ENCODE measurements at regions not wholly inside any gene's neighbourhood (a gene's known extent, or its start where the extent isn't known, plus 50 kb on each side); places are given as distances from the start of the nearest gene placed in this dataset.

- H3K79me2 ChIP-seq (ENCODE audit: control insufficient read depth, insufficient read depth, low read length): peaks cover 9% of the 10 kb centered on the region
- Mint-ChIP-seq H3K27me3 (no peaks in the 10 kb centered on the region), H3K27ac (no peak overlapping the region), H3K9me3 (ENCODE audit: insufficient read depth) (no peaks in the 10 kb centered on the region), H3K4me1 (peaks cover 40% of the 10 kb centered on the region), H3K4me3 (no peak overlapping the region)
- peaks cover 0 to 4% of the 10 kb centered on the region in 2 donors for H3K4me1 ChIP-seq (ENCODE audit: control insufficient read depth in 2 of 2, insufficient read depth in 2 of 2, low read length in 2 of 2)
- H3K9ac ChIP-seq (ENCODE audit: low read length): no peak overlapping the region
- peaks cover 21% of the 10 kb centered on the region for H4K20me1 ChIP-seq (ENCODE audit: control insufficient read depth, insufficient read depth, low read length, poor library complexity, severe bottlenecking)
- DNase-seq (peak; percentile 51), ATAC-seq (ENCODE audit: low read depth) (no peak)
- no peak overlapping the region for H3K4me3 ChIP-seq (ENCODE audit: control extremely low read depth in 1 of 5, extremely low read depth in 1 of 5, insufficient read depth in 1 of 5, low read depth in 2 of 5, low read length in 4 of 5)
- WGBS (ENCODE audit: insufficient coverage): 10% methylated on average over 2 of the region's 7 CpGs
- no peaks in the 10 kb centered on the region for H3K27me3 ChIP-seq (replicated peaks in 1 of 4; ENCODE audit: control extremely low read depth in 1 of 4, control insufficient read depth in 3 of 4, insufficient read depth in 4 of 4, low read length in 3 of 4)
- H3K27ac ChIP-seq (ENCODE audit: low read length in 2 of 2): no peak overlapping the region
- POLR2A ChIA-PET: no interaction called here
- no peak overlapping the region for H3K4me2 ChIP-seq (replicated peaks; ENCODE audit: low read depth, low read length, poor library complexity, severe bottlenecking)
- no peaks in the 10 kb centered on the region for H3K9me3 ChIP-seq (ENCODE audit: control extremely low read depth in 1 of 3, control insufficient read depth in 2 of 3, insufficient read depth in 1 of 3, low read length in 2 of 3)
- CTCF ChIA-PET: interaction anchor here (0.7 to 10.3 kb wide), 2 partner anchors 15 to 148 kb away, joined by 3 to 232 read pairs; no protein-coding TSS in a partner anchor
- peaks cover 5 to 33% of the 10 kb centered on the region in 2 experiments for H3K36me3 ChIP-seq (replicated peaks in 1 of 2; ENCODE audit: control extremely low read depth in 1 of 2, control insufficient read depth in 1 of 2, extremely low read depth in 1 of 2, insufficient read depth in 2 of 2, low read length in 1 of 2)
- H2AFZ ChIP-seq (ENCODE audit: insufficient read depth, low read depth, low read length, poor library complexity, severe bottlenecking): no peak overlapping the region
- no peak for TF ChIP-seq EZH2 (IDR thresholded peaks at IDR 0.05; ENCODE audit: borderline replicate concordance, insufficient read depth, low read depth, low read length, poor library complexity, severe bottlenecking)
- peak; percentile 79 for TF ChIP-seq CTCF (IDR thresholded peaks at IDR 0.05)
- intact Hi-C loops (cut with micrococcal nuclease): loop anchor here (1.0 to 10.0 kb wide), 5 partner anchors 15 to 1872 kb away; partner anchors contain the start of genes PGM1 and RAVER2
Measured at GRCh38 chr1:65059930-65060538, 88.0 kb upstream of the AK4 start.

- DNase-seq (no peak), ATAC-seq (ENCODE audit: low read depth) (no peak)
- H3K27ac ChIP-seq (ENCODE audit: low read length in 2 of 2): peak overlapping the region in 1 of 2 donors; percentile 32
- TF ChIP-seq EZH2 (IDR thresholded peaks at IDR 0.05; ENCODE audit: borderline replicate concordance, insufficient read depth, low read depth, low read length, poor library complexity, severe bottlenecking): no peak
- no peak for TF ChIP-seq CTCF (IDR thresholded peaks at IDR 0.05)
- Mint-ChIP-seq H3K27ac (peak overlapping the region; percentile 47), H3K4me3 (no peak overlapping the region), H3K4me1 (peaks cover 48% of the 10 kb centered on the region), H3K27me3 (no peaks in the 10 kb centered on the region), H3K9me3 (ENCODE audit: insufficient read depth) (no peaks in the 10 kb centered on the region)
- peaks cover 14% of the 10 kb centered on the region for H3K79me2 ChIP-seq (ENCODE audit: control insufficient read depth, insufficient read depth, low read length)
- H4K20me1 ChIP-seq (ENCODE audit: control insufficient read depth, insufficient read depth, low read length, poor library complexity, severe bottlenecking): peaks cover 16% of the 10 kb centered on the region
- intact Hi-C loops (cut with micrococcal nuclease): loop anchor here (5.0 to 10.0 kb wide), 4 partner anchors 318 to 1870 kb away; partner anchors contain the start of genes PGM1 and RAVER2
- H3K27me3 ChIP-seq (replicated peaks in 1 of 4; ENCODE audit: control extremely low read depth in 1 of 4, control insufficient read depth in 3 of 4, insufficient read depth in 4 of 4, low read length in 3 of 4): no peaks in the 10 kb centered on the region
- ChIA-PET CTCF (interaction anchor here (0.8 to 10.3 kb wide), 5 partner anchors 13 to 625 kb away, joined by 3 to 232 read pairs (median 4); no protein-coding TSS in a partner anchor), POLR2A (no interaction called here)
- H3K4me2 ChIP-seq (replicated peaks; ENCODE audit: low read depth, low read length, poor library complexity, severe bottlenecking): no peak overlapping the region
- H3K9me3 ChIP-seq (ENCODE audit: control extremely low read depth in 1 of 3, control insufficient read depth in 2 of 3, insufficient read depth in 1 of 3, low read length in 2 of 3): no peaks in the 10 kb centered on the region
- peaks cover 11 to 15% of the 10 kb centered on the region in 2 donors for H3K4me1 ChIP-seq (ENCODE audit: control insufficient read depth in 2 of 2, insufficient read depth in 2 of 2, low read length in 2 of 2)
- no peak overlapping the region for H3K4me3 ChIP-seq (ENCODE audit: control extremely low read depth in 1 of 5, extremely low read depth in 1 of 5, insufficient read depth in 1 of 5, low read depth in 2 of 5, low read length in 4 of 5)
- 100% methylated on average over 1 of the region's 2 CpGs for WGBS (ENCODE audit: insufficient coverage)
- H2AFZ ChIP-seq (ENCODE audit: insufficient read depth, low read depth, low read length, poor library complexity, severe bottlenecking): no peak overlapping the region
- H3K36me3 ChIP-seq (replicated peaks in 1 of 2; ENCODE audit: control extremely low read depth in 1 of 2, control insufficient read depth in 1 of 2, extremely low read depth in 1 of 2, insufficient read depth in 2 of 2, low read length in 1 of 2): peaks cover 5 to 11% of the 10 kb centered on the region in 2 experiments
- no peak overlapping the region for H3K9ac ChIP-seq (ENCODE audit: low read length)
Measured at GRCh38 chr1:65062339-65062738, 85.7 kb upstream of the AK4 start.
